ENCODE measurements at regions not wholly inside any gene's neighbourhood (a gene's known extent, or its start where the extent isn't known, plus 50 kb on each side); places are given as distances from the start of the nearest gene placed in this dataset.

DNA sequence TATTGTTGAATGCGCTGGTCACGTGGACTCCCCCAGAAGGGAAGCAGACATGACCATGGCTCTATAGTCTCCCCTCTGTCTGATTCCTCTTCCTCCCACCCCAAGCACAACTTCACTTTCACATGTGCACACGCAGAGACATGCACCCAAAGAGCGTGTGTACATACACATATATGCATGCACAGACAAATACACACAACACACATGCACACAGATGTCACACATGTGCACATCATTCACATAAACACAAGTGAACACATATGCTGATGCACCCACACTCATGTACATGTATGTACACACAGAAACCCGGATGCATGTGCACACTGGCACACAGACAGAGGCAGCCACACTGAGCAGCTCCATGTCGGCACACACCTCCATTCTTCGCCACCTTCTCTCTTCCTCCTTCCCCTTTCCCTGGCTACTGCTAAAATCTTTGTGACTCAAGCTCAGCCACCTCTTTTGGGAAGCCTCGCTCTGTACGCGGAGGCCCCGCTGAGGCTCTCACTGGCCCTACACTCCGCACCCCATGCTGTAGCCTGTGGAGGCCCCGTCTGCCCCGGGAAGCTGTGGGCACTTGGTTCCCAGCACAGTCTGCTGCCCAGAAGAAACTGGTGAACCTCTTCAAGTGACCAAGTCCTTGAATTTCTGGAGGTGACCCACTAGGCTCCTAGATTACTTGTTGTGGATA, 101.6 kb upstream of the TEX51 start:
- no peak for DNase-seq

GRCh38 chr2:126797622-126798275, 100.9 kb upstream of the TEX51 start:
- no peak for DNase-seq

DNA sequence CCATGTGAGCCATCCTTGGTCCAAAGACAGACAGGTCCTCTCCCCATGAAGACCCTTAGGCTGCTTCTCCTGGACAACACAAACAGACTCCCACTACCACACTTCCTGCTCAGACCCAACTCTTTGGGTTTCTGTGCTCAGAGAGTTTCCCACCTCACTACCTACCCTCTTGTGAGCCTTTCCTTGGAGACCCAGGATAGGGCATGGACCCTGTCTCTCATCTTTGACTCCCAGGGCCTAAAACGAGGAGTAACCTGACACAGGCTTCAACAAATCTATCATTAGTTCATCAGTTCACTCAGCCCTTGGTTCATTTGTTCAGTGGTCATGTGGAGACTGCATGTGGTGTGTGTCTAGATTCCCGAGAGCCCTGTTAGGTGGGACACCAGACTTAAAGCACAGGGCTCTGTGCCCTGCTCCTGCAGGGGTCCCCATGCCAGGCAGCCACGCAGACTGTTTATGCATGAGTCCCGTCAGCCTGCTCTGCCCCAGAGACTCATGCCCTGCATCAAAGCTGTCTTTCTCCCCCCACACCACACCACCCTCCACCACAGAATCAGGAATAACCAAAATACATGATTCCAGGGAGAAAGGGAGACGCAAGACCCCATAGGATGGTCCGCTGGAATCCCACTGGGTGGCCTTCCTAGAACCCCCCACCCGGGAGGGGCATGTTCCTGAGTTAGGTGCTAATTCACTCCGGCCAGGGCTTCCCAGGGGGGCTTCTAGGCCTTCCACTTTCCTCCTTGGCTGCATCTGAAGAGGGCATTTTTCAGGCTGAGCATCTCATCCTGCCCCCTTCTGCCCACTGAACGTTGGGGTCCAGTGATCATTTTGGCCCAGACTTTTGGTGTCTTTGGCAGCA, 100.2 kb upstream of the TEX51 start:
- no peak for DNase-seq

GRCh38 chr2:126799301-126799700, 99.4 kb upstream of the TEX51 start:
- DNase-seq = no peak

DNA sequence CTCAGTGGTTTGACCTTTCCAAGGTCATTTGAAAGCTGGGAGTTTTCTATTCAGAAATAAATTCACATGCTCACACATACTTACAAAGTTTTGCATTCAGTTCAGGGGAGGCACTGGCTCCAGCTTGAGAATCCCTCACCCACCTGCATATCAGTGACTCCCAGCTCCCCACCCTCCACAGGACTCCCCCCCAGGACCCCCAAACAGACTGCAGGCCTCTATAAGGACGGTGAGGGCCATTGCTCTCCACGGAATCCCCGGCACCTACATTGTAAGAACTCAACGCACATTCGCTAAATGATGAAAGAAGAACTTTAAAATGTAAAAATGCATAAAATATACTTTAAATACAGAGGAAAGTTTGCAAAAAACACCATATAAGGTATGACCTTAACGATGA, 97.2 kb upstream of the TEX51 start:
- DNase-seq = no peak

DNA sequence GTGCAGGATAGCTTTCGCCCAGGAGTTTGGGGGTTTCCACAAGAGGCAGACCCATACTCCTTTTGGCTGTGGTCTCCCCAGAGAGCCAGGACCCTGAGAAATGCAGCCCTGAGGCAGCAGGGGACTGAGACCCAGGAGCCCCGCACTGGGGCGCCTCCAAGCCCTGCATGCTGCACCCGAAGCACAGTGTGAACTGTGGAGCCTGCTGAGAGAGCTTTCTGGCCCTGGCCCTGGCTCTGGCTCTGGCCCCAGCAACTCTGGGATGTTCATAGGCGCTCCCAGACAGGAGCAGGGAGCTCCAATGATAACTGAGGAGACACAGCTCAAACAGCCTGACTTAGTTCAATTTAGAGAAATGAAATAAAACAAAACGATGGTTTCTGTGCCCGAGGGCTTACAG, 96.4 kb upstream of the TEX51 start:
- DNase-seq = no peak

DNA sequence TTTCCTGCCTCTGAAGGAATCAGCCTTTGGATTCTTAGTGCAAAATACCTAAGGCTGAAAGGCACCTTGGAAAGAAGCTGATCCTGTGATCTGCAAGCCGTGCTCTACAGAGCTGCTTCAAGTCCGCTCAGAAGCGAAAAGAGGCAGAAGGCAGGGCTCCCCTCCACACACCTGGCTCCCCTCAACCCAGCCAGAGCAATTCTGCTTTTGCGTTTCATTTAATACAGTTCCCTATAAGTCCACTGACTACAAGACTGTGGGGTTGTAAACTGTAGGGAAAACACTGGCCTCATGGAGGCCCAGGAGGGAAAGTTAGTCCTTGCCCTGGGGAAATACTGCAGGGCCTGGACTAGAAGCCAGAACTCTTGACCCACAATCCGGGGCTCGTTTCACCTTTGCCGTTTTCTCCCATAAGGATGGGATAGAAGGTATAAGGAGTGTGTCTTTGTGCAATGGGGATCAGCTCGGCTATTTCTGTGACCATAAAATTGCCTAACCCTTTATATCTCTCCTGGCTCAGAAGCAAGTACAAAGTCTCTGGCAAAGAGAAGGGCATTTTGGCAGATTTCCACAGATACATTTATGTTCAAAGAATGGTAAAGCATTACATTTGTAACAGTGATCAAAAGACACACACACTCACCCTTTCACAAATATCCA, 95.8 kb upstream of the TEX51 start:
- DNase-seq = no peak

DNA sequence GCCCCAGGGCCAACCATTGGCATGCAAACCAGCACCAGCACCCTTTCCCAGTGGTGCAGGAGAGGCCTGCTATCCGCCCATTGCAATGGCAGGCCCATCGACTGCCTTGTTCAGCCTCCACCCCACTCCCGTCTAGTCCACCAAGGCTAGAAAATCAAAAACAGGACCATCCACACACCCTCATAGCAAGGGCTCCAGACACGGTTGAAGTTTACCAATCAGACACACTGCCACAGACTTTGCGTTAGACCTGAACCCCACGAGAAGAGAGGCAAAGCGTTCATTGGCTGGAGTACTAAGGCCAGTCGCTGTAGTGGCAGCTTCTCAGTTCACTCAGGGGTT, 95.3 kb upstream of the TEX51 start:
- DNase-seq = no peak

DNA sequence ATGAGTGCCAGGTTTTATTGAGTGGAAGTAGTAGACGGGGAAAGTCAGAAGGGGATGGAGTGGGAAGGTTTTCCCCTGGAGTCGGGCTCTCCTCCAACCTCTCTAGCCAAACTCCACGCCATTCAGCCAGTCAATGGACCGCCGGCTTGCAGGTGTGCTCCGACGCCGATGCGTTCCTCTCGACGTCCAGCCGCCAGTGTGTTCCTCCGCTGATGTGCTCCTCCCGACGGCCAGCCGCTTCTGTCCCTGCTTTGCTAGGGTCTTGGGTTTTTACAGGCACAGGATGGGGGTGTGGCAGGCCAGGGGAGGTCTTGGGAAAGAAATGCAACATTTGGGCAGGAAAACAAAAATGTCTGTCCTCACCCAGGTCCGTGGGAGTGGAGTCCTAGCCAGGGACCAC, 94.3 kb upstream of the TEX51 start:
- DNase-seq = no peak

GRCh38 chr2:126808929-126809328, 89.8 kb upstream of the TEX51 start:
- DNase-seq = no peak

GRCh38 chr2:126809340-126809739, 89.3 kb upstream of the TEX51 start:
- DNase-seq = no peak

GRCh38 chr2:126810001-126810400, 88.7 kb upstream of the TEX51 start:
- DNase-seq = no peak

GRCh38 chr2:126811101-126811500, 87.6 kb upstream of the TEX51 start:
- no peak for DNase-seq

- no peak for DNase-seq
Observed at GRCh38 chr2:126817172-126817571, 81.5 kb upstream of the TEX51 start.

DNA sequence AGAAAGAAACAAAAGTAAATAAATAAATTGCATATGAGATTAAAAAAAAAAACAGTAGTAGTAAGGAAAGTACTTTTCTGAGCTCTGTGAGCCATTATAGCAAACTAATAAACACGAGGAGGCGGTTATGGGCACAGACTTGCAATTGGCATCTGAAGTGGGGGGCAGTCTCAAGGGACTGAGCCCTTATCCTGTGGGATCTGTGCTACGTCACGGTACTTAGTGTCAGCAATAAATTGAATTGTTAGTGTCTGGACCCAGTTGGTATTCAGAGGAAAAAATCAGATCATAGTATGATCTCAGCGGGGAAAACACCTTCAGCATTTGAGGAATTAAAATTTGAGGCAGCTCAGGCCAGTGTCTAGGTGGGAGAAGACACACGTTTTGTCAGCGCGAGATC, 76.6 kb upstream of the TEX51 start:
- DNase-seq = no peak

- DNase-seq = no peak
Observed at GRCh38 chr2:126822921-126823320, 75.8 kb upstream of the TEX51 start.

DNA sequence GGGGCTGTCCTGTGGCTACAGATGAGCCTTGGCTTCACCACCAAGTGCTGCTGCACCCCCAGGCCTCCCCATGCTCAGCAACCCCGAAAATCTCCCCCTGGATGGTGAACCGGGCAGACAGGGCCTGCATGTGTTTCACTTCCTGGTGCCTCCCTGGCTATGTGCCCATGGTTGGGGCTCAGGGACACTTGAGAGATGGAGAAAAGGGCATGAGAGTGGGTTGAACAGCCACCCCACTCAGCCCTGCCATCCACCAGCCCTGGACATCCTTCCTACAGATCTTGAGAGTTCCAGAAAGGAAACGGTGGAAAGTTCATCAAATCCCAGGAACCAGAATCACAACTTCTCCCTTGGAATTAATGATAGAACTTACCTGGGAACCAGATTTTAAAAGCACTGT, 74.7 kb upstream of the TEX51 start:
- no peak for DNase-seq

DNA sequence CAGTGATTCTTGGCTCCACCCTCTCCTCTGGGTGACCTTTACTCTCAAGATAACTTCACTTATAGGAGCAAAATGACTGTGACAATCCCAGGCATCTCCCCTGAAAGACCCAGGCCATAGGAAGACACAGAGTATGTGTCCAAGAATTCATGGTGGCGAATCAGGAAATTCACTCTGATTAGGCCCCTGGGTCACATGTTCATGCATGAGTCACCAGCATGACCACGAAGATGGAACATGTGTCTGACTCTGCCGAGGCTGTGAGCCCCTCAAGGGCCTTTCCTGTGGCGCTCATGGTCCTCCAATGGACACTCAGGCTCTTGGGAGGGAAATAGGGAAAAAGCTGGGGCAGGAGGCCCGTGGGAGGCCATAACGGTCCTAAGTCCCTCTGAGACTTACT, 74.0 kb upstream of the TEX51 start:
- DNase-seq = no peak

DNA sequence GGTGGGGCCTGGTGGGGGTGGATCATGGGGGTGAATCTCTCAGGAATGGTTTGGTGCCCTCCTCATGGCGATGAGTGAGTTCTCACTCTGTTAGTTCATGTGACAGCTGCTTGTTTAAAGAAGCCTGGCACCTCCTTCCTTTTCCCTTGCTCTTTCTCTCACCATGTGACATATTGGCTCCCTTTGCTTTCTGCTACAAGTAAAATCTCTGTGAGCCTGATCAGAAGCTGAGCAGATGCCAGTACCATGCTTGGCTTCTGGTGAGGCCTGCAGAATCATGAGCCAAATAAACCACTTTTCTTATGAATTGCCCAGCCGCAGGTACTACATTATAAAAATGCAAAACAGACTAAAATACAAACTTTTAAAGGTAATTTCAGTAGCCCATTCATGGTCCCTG, 73.4 kb upstream of the TEX51 start:
- no peak for DNase-seq

GRCh38 chr2:126826491-126826890, 72.2 kb upstream of the TEX51 start:
- no peak for DNase-seq

DNA sequence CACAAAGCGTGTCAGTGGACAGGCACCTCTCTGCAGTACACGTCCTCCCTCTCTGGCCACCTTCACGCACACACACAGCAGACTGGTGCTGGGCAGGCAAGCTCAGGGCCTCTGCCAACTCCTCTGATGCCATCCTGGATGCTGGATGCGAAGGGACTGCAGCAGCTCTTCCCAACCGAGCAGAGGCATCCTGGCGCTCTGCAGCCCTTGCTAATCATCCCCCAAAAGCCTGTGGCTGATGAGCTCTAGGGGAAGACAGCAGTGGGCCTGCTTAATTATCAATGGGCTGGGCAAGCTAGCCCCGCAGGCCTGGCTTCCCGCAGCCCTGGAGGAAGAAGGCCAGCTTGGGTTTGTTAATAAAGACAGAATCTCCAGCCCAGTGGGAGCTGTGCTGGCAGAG, 71.3 kb upstream of the TEX51 start:
- no peak for DNase-seq

GRCh38 chr2:126828051-126828450, 70.6 kb upstream of the TEX51 start:
- DNase-seq = no peak

DNA sequence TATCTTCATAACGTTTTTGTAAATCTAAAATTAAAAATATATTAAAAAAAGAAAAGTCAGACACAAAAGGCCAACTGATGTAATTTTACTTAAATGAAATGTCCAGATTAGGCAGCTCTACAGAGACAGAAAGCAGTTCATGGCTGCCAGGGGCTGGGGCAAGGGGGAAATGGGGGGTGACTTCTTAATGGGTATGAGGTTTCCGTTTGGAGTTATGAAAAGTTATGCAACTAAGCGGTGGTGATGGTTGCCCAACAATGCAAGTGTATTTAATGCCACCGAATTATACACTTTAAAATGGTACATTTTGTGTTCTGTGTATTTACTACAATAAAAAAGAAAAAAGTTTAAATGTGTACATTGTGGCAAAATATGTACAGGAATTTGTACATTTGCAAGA, 70.2 kb upstream of the TEX51 start:
- no peak for DNase-seq

All from activated CD8-positive, alpha-beta memory T cell treated with anti-CD3 and anti-CD28 coated beads, Interleukin-2, amount 50 U/mL, for 4 hours (primary cell).